Tibial artery (tissue), 4 donors: ENCODE measurements at regions not wholly inside any gene's neighbourhood (a gene's known extent, or its start where the extent isn't known, plus 50 kb on each side); places are given as distances from the start of the nearest gene placed in this dataset.

Experiments used
- DNase-seq, 2 donors: peaks; one replicate each; pipeline ENCODE4 v3.0.0-alpha.2; 2019
- H3K27ac ChIP-seq, 2 donors: fragments of 200-600 bp; sonication (generic) in 1 of 2; 1 replicate in 1 of 2; 2 replicates in 1 of 2; pipeline ENCODE4 v1.5.1; 2018 to 2019; ENCODE audit warnings: mild to moderate bottlenecking in 1 of 2
- H3K27me3 ChIP-seq, 2 donors: fragments of 200-600 bp; sonication (generic) in 1 of 2; one replicate each; pipeline versions ENCODE4 v1.5.1 to v1.6.0; 2016 to 2019
- H3K36me3 ChIP-seq, 3 donors: fragments of 200-600 bp; sonication (generic) in 2 of 3; one replicate each; pipeline ENCODE4 v1.5.1; 2016 to 2019; ENCODE audit warnings: mild to moderate bottlenecking in 2 of 3
- H3K4me1 ChIP-seq, 4 donors: fragments of 200-600 bp; sonication (generic) in 2 of 4; 1 replicate in 3 of 4; 2 replicates in 1 of 4; pipeline ENCODE4 v1.5.1; 2016 to 2019
- H3K4me3 ChIP-seq, 2 donors: fragments of 200-600 bp; sonication (generic) in 1 of 2; 1 replicate in 1 of 2; 2 replicates in 1 of 2; pipeline ENCODE4 v1.5.1; 2018 to 2019; ENCODE audit warnings: mild to moderate bottlenecking in 2 of 2
- H3K9me3 ChIP-seq, 3 donors: fragments of 200-600 bp; sonication (generic) in 1 of 3; one replicate each; pipeline ENCODE4 v1.5.1; 2016 to 2019
- intact Hi-C: fragments of 100-400 bp; cut with DNase I; formaldehyde crosslinking; loops from one replicate; pipeline ENCODE4 v1.15.0; 2023; ENCODE audit warnings: low total_unique reads
- TF ChIP-seq, protein P1 (sequence below), 2 experiments: fragments of 200-600 bp in 1 of 2; fragments of 450-650 bp in 1 of 2; IDR thresholded peaks; one replicate each; pipeline ENCODE4 v1.5.1; 2017 to 2019; ENCODE audit warnings: antibody characterized with exemption in 2 of 2, mild to moderate bottlenecking in 1 of 2, moderate library complexity in 1 of 2

DNA sequence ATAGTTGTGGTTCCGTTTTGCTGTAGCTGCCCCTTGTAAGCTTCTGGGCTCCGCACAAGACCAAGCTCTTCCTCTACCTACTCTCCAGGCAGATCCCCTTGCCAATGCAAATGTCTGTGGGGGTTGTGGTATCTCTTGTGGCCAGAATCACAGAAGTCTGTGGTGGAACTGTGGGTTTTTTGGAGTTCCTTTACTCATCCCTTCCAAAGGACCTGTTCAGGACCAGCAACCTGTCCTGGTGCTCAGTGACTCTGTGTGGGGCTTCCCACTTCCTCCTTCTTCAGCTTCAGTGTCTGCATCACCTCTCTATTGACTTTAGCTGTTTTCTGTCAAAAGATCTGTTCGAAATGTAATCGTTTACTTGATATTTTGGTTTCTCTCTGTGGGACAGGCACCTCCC, 441.3 kb upstream of the ADAMTSL1 start:
- H3K4me3 ChIP-seq, result no peak overlapping the region
- peaks cover 0 to 28% (median 0%) of the 10 kb centered on the region in 4 donors for H3K4me1 ChIP-seq
- intact Hi-C loops, result no loop called here
- peaks cover 0 to 7% (median 0%) of the 10 kb centered on the region in 3 donors for H3K9me3 ChIP-seq
- no peak for DNase-seq
- H3K36me3 ChIP-seq, result no peaks in the 10 kb centered on the region
- H3K27me3 ChIP-seq, result no peaks in the 10 kb centered on the region
- no peak overlapping the region for H3K27ac ChIP-seq
- TF ChIP-seq, protein P1, sequence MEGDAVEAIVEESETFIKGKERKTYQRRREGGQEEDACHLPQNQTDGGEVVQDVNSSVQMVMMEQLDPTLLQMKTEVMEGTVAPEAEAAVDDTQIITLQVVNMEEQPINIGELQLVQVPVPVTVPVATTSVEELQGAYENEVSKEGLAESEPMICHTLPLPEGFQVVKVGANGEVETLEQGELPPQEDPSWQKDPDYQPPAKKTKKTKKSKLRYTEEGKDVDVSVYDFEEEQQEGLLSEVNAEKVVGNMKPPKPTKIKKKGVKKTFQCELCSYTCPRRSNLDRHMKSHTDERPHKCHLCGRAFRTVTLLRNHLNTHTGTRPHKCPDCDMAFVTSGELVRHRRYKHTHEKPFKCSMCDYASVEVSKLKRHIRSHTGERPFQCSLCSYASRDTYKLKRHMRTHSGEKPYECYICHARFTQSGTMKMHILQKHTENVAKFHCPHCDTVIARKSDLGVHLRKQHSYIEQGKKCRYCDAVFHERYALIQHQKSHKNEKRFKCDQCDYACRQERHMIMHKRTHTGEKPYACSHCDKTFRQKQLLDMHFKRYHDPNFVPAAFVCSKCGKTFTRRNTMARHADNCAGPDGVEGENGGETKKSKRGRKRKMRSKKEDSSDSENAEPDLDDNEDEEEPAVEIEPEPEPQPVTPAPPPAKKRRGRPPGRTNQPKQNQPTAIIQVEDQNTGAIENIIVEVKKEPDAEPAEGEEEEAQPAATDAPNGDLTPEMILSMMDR (IDR thresholded peaks at IDR 0.05), result no peak

DNA sequence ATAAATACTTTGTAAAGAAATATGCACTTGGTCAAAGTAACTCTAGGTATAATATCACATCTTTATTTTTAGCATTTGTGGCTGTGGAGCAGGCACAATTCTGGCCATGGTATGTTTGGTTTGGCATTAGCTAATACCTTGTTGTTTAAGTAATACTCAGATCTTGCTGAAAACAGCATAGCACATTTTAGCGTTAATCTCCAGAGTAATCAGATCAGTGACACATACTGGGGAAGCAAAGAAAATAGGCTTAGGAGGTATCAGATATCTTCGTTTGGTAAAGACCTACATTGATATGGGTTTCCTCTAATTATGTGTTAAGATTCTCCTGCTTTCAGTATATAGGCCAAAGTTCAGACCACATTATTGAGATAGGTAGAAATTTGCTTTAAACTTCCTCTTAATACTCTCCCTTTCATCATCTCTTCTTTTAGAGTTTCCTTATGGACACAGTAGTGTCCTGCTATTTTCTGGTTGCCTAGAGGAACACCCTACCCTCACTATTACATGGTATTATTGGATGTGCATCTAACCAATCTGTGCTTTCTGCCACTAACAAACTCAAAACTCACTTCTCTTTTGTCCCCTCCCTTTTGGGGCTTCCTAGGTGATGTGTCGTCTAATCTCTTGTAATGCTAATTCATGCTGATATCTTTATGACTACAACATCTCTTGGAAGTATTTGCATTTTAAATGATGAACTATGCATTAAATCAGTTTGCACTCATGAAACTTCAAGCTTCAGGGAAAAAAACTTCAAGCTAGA, 437.3 kb upstream of the ADAMTSL1 start:
- Histone ChIP-seq H3K4me1 (peaks cover 0 to 54% (median 4%) of the 10 kb centered on the region in 4 donors), H3K9me3 (no peaks in the 10 kb centered on the region), H3K4me3 (no peak overlapping the region), H3K27ac (peak overlapping the region; percentile 50 to 51), H3K36me3 (no peaks in the 10 kb centered on the region), H3K27me3 (no peaks in the 10 kb centered on the region)
- TF ChIP-seq, protein P1 (IDR thresholded peaks at IDR 0.05), result no peak
- DNase-seq, result no peak
- intact Hi-C loops, result no loop called here

DNA sequence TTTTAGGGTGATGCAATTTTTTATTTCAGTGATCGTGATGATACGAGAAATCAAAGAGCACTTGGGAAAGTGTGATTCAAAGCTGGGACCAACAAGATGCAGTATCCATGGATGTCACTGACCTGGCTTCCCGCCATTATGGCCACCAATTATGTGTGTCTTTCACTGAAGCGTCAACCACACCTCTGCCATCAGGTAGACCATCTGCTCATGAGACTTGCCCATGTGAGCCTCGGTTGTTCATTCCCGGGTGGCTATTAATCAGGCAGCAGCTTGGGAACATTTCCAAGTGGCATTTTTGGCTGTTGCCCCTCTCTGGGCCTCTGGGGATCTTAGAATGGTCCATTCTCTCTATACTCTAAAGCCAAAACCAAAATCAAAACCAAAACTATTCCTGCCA, 436.0 kb upstream of the ADAMTSL1 start:
- Histone ChIP-seq H3K9me3 (no peaks in the 10 kb centered on the region), H3K27ac (peak overlapping the region; percentile 2 to 50), H3K4me1 (peaks cover 0 to 51% (median 4%) of the 10 kb centered on the region in 4 donors), H3K4me3 (no peak overlapping the region), H3K27me3 (no peaks in the 10 kb centered on the region), H3K36me3 (no peaks in the 10 kb centered on the region)
- TF ChIP-seq, protein P1 (IDR thresholded peaks at IDR 0.05), result no peak
- no peak for DNase-seq
- intact Hi-C loops, result no loop called here

DNA sequence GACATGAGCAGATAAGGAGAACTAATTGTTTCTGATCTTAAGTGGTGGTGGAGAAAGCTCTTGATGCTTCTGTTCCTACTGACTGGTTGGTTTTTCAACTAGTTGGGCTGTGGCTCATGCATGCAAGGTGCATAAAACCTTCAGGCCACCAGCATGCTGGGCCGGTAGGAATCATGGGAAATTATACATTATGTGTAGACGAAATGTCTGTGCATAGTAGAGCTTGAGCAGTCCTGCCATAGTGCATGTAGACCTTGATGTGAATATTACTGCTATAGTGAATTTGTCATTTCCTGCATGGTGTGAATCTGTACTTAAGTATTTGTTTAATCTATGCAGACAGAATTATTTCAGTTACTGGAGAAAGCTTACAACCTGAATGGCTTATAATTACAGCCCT, 433.6 kb upstream of the ADAMTSL1 start:
- Histone ChIP-seq H3K4me3 (no peak overlapping the region), H3K36me3 (no peaks in the 10 kb centered on the region), H3K27me3 (no peaks in the 10 kb centered on the region), H3K27ac (no peak overlapping the region), H3K9me3 (no peaks in the 10 kb centered on the region), H3K4me1 (peaks cover 0 to 50% (median 4%) of the 10 kb centered on the region in 4 donors)
- TF ChIP-seq, protein P1 (IDR thresholded peaks at IDR 0.05), result no peak
- intact Hi-C loops, result no loop called here
- DNase-seq, result no peak

DNA sequence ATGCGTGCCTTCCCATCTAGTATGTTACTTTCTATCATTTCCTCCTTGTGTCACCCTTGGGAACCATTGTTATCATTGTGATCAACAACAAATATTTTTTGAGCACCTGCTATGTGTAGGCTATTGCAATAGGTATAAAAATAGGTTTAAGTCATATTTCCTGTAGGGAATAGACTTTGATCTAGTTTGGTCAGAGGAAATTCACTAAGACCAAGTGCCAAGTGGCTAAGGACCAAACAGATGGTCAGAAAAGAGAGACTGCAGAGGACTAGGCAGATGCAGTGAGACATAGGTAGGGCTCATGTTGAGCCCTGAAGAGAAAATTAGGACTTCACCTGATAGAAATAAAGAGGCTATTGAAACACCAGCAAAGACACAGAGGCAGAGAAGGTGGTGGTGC, 430.0 kb upstream of the ADAMTSL1 start:
- Histone ChIP-seq H3K4me3 (no peak overlapping the region), H3K9me3 (no peaks in the 10 kb centered on the region), H3K4me1 (peaks cover 0 to 14% (median 1%) of the 10 kb centered on the region in 4 donors), H3K36me3 (no peaks in the 10 kb centered on the region), H3K27me3 (no peaks in the 10 kb centered on the region), H3K27ac (no peak overlapping the region)
- TF ChIP-seq, protein P1 (IDR thresholded peaks at IDR 0.05), result no peak
- no peak for DNase-seq
- intact Hi-C loops, result no loop called here
